ENCODE measurements at regions not wholly inside any gene's neighbourhood (a gene's known extent, or its start where the extent isn't known, plus 50 kb on each side); places are given as distances from the start of the nearest gene placed in this dataset.

DNA sequence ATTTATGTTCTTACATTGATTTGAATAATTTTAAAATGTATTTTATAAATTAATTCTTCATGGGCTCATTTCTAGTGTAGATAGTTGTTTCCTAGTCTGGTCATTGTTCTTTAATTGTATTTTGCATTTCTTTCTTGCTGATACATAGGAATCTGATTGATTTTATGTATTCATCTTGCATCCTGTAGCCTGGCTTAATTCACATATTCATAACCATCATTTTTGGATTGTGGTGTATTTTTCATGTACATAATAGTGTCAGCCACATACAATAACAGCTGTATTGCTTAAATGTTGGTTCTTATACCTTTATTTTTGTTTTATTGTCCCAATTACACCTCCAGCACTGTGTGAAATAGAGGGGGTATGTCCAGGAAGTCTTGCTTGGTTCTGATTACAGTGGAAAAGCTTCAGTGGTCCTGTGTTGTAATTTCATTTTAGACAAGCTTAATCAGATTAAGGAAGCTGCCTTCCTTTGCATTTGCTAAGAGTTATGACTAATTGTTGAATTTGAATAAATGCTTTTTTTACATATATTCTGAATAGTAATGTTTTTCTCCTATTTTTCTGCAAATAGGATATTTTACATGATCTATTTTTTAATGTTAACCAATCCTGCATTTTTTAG is 103.7 kb downstream of the USP22 start:
- TF ChIP-seq, protein P1, sequence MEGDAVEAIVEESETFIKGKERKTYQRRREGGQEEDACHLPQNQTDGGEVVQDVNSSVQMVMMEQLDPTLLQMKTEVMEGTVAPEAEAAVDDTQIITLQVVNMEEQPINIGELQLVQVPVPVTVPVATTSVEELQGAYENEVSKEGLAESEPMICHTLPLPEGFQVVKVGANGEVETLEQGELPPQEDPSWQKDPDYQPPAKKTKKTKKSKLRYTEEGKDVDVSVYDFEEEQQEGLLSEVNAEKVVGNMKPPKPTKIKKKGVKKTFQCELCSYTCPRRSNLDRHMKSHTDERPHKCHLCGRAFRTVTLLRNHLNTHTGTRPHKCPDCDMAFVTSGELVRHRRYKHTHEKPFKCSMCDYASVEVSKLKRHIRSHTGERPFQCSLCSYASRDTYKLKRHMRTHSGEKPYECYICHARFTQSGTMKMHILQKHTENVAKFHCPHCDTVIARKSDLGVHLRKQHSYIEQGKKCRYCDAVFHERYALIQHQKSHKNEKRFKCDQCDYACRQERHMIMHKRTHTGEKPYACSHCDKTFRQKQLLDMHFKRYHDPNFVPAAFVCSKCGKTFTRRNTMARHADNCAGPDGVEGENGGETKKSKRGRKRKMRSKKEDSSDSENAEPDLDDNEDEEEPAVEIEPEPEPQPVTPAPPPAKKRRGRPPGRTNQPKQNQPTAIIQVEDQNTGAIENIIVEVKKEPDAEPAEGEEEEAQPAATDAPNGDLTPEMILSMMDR (IDR thresholded peaks at IDR 0.05): no peak
- TF ChIP-seq POLR2A (IDR thresholded peaks at IDR 0.05): no peak
